GM19351 (cell line): ENCODE measurements at regions not wholly inside any gene's neighbourhood (a gene's known extent, or its start where the extent isn't known, plus 50 kb on each side); places are given as distances from the start of the nearest gene placed in this dataset.
"Not testable (repeated sequence)": the region's sequence is repeated elsewhere in the genome, so short reads cannot be mapped to it uniquely, and the experiment has no call there.

Experiments
- ATAC-seq: cut with Tn5 transposase; IDR thresholded peaks from one replicate; pipeline ENCODE4 v1.9.1; 2021; ENCODE audit warnings: mild to moderate bottlenecking, moderate library complexity; ENCODE audit not compliant: unreplicated experiment

DNA sequence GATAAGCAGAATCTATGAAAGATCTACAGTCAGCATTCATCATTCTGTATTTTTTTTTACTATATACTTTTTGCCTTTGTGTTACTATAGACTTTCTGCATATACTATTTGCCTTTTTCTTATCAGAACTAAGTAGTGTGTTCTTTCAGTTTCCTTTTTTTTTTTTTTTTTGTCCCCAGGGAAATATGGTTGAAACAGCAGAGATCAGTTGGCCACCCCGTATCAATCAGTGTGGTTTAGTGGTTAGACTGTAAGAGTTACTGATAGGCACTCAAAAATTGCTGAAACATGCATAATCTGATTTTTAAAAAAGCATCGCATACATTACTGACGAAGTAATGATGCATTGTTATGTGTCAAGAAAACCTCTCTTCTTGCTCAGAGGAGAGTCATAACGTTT is 990.8 kb upstream of the EDIL3 start:
- ATAC-seq: no peak

DNA sequence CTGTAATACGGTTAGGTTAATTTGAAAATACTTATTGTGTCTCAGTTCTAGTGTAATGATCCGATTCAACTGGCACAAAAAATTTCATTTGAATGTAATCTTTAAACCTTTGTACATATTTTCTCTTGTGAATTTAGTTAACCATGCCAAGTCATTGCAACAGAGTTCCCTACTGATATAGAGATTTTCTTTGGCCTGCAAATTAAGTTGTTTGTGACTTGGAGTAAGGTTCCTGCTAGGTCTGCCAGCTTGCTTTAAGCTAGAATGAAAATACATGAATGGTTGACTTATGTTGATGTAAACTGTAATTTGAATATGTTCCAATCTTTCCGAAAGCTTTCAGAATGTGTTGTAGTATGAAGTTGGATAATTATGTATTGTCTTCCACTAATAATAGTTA is 1004.1 kb upstream of the EDIL3 start:
- no peak for ATAC-seq

DNA sequence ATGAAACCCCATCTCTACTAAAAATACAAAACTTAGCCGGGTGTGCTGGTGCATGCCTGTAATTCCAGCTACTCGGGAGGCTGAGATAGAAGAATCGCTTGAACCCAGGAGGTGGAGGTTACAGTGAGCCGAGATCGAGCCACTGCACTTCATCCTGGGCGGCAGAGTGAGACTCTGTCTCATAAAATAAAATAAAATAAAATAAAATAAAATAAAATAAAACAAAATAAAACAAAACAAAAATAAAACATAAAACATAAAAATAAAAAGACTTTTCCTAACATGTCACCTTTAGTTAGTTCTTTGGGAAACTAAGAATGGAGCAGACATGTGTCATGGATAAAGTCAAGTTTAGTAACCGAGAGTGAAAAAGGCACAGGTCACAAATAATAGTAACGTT is 1007.6 kb upstream of the EDIL3 start:
- not testable (repeated sequence) for ATAC-seq

DNA sequence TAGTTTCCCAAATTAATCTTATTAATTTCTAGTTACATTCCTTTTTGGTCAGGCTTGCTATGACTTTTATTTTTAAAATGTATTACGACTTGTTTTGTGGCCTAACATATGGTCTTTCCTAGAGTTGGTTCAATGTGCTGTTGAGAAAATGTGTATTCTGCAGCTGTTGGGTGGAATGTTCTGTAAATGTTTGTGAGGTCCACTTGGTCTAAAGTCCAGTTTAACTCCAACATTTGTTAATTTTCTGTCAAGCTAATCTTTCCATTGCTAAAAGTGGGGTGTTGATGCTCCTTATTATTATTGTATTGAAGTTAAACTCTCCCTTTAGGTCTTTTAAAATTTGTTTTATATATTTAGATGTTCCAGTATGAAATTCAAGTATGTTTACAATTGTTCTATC is 1010.8 kb upstream of the EDIL3 start:
- ATAC-seq: no peak

DNA sequence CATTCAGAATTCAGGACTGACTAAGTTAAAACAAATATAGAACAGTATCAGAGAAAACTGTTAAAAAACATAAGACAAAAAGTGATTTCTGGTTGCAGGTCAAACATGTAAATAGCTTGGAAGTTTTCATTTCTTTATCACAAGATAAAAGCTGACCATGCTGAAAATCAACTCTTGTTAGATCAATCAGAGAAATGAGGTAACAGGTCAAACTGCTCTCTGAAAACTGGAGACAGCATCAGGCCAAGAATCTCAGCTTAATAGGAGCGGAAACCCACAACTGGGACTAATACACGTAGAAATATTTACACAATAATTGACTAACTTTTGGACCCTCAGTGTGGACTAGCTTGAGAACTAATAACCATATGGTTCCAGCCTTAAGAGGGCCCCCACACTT is 1012.8 kb upstream of the EDIL3 start:
- ATAC-seq: no peak

DNA sequence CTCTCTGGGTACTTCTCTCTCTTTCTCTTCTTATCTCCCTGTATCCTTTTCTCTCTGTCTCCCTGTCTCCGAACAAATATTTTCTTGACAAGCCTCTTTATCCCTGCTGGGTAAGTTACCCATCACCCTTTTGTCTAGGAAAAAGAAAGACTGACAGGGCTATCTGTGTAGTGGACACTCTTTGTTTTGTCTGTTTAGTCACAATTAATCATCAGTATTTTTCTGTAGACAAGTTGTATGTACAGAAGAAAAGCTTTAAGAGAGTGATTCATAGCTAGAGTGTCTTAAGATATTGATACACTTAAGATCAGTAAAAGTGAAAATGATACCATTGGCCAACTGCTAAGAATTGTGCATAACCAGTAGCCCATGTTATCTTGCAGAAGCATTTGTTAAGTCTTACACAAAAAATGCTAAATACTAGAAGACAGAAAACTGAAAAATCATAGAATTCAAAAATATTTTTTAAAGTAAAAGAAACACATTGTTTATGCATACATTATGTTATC is 1043.8 kb upstream of the EDIL3 start:
- ATAC-seq: no peak

DNA sequence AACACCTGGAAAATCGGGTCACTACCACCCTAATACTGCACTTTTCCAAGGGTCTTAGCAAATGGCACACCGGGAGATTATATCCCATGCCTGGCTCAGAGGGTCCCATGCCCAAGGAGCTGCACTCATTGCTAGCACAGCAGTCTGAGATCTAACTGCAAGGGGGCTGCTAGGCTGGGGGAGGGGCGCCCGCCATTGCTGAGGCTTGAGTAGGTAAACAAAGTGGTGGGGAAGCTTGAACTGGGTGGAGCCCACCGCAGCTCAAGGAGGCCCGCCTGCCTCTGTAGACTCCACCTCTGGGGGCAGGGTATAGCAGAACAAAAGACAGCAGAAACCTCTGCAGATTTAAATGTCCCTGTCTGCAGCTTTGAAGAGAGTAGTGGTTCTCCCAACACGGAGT is 1047.0 kb upstream of the EDIL3 start:
- ATAC-seq: not testable (repeated sequence)

DNA sequence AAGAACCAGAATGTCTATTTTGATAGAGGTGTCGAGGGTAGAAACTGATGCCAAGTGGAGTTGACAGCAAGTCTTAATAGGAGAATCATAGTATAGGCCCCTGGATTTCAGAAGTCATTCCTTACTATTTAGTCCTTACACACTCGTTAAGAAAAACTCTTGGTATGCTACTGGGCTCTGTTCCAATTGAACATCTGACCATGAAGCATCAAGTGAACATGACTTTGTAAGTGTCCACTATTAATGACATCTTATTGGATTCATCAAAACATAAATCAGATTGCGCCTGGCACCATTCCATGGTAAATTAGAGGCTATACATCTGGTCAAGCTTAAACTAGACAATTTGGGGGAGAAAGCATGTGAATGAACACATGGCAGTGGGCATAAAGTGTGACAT is 1056.5 kb upstream of the EDIL3 start:
- ATAC-seq: no peak

DNA sequence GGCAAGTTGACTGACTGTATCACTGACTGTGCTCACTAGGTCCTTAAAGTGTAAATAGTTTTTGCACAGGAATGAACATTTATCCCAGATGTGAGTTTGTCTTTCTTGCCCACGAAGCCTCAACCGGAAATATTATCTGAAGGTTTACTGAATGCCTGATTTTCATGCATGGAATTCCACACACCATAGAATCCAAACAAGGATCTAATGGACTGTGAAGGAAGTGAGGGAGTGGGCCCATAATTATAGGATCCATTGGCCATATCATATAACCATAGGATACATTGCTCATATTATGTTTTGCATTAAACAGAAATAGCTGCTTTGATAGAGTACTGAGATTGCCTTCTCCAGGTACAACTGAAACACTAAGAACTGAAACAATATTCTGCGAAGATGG is 1057.2 kb upstream of the EDIL3 start:
- ATAC-seq: no peak

DNA sequence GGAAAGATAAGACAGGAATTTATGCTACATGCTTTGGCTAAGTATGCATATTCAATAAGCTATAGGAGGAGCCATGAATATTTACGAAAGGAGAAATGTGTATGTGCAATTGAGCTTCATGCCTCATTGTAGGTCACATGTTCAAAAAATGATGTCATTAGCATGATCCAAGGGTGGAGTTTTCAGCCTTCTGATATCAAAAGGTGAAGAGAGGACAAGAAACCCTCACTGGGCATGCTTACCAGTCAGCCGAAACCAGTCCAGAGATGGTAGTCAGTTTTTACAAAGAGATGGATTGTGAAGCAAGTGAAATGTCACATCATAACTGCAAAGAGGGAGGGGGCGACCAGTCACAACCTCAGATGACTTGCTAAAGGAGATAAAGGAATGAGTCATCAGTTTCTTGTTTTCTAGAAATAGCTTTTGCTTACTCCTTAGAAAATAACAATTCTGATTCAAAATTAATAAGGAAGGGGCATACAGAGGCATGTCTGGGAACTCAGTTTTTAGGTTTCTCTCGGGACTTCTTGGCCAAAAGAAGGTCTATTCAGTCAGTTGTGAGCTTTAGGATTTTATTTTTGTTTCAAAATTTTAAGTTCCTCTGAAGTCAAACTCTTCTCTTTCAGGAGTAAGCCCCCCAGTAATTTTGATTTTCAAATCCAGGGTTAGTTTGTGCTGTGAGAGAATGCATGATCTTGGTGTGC is 1067.8 kb upstream of the EDIL3 start:
- no peak for ATAC-seq

DNA sequence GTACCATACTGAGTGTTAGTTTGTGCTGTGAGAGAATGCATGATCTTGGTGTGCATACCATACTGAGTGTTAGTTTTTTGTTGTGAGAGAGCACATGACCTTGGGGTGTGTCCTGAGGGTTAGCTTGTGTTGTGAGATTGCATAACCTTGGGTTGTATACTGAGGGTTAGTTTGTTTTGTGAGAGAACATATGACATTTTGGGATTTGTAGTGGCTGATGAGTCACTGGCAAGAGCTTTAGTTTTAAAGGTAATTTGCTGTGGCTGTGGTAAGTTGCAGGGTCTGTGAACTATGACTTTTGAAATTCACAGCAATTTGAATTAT is 1068.3 kb upstream of the EDIL3 start:
- ATAC-seq: no peak

DNA sequence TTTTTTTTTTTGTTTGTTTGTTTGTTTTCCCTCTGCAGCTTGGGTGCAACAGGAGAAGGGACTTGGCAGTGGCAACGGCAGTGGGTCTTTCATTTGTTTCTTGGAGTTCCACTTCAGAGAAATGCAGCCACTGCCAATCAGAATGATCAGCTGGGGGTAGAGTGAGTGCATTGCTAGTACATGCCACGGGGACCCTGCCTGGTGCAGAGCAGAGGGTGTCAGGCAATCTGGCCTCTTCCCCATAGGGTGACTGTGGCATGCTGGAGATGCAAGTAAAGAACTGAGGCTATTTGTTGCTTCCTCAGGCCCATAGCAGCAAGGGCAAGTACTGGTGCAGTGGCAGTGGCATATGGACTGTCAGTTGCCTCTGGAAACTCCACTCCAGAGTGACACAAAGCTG is 1073.6 kb upstream of the EDIL3 start:
- no peak for ATAC-seq

DNA sequence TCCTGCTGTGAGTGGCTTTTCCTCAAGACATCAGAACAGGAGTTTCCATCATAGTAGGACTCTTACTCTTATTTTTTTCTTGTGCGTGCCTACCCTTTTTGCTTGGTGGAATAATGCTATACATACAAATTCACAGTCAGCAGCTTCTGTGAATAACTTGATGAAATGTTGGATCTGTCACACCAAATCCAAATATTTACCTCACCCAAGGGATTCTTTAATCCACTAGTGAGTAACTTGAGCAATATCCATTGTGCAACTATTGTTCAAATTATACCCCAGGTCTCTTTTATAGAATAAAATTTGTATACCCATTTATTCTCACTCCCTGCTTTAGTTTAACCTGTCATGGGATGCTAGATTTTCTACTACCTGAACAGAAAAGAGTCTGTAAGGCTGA is 1078.3 kb upstream of the EDIL3 start:
- no peak for ATAC-seq

DNA sequence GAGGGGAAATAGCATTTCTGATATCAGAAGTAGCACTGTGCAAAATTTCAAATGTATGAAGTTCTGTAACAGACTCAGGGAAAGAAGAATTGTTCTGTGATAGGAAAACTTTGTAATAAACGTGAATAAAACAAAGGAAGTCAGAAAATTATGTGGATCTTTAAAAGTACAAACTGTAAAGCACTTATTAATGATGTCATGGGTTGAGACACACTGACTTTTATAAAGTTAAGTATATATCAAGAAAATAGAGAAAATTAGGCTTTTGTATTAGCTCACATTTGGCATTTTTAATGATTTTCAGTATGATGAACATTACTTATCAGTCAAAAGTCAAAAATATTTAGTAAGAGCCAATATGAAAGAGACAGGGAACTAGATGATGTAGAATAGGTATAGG is 1081.7 kb upstream of the EDIL3 start:
- ATAC-seq: no peak

DNA sequence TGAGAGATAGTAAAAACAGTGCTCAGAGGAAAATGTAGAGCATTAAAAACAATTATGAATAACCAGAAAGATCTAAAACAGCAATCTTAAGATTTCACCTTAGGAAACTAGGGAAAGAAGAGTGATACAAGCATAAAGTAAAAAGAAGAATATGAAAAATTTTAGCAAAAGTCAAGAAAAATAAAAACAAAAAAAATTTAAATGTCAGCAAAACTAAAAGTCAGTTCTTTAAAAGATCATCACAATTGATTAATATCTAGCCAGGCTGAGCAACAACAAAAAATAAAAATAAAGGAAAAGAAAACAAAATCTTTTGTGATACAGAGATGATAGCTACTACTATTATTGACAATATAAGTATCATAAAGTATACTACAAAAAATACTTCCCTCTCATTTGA is 1088.1 kb upstream of the EDIL3 start:
- ATAC-seq: no peak

DNA sequence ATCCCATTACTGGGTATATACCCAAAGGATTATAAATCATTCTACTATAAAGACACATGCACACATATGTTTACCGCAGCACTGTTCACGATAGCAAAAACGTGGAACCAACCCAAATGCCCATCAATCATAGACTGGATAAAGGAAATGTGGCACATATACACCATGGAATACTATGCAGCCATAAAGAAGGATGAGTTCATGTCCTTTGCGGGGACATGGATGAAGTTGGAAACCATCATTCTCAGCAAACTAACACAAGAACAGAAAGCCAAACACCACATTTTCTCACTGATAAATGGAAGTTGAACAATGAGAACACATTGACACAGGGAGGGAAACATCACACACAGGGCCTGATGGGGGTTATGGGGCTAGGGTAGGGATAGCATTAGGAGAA is 1090.5 kb upstream of the EDIL3 start:
- not testable (repeated sequence) for ATAC-seq

DNA sequence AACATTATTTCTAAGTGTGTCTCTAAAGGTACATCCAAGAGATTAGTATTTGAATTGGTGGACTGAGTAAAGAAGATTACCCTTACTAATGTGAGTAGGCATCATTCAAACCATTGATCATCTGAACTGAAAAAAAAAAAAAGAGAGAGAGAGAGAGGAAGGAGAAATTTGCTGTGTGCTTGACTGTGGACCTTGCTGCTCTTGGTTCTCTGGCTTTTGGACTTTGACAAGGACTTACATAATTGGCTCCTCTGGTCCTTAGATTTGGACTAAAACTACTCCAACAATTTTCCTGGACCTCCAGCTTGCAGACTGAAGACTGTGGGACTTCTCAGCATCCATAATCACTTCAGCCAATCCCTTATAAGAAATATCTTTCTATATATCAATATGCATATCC is 1091.9 kb upstream of the EDIL3 start:
- no peak for ATAC-seq

DNA sequence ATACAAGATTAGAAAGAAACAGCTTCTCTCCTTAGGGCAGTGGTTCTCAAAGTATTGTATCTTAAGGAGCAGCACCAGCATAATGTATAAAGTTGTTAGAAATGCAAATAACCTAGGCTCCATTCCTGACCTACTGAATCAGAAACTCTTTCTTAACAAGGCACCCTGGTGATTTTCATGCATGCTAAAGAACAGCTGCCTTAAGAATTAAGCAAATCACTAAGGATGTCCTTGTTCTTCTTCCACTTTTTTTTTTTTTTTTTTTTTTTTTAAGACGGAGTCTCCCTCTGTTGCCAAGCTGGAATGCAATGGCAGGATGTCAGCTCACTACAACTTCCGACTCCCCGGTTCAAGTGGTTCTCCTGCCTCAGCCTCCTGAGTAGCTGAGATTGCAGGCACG is 1095.2 kb upstream of the EDIL3 start:
- no peak for ATAC-seq

DNA sequence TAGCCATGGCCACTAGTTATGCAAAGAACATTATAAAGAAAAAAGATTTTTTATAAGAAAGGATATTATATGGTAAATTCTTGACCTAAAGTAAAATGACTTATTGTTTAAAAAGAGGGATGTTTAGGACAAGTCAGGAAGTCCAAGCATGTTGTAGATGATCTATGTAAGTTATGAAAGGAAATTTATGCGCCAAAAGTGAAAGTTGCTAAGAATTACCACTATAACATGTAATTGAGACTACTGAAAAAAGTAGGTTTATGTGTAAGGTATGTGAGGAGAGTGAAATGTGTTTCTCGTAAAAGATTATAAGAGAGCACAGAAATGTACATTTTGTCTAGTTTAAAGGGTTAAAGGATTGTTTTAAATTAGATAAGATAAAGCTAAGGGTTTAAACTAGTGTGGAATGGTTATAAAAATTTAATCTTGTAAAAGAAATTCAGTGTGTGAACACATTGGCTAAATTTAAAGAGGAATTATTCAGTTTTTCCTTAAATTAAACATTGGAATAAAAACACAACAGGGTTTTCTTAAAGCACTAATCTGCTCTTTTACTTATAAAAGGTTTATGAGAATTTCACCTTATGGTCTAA is 1100.4 kb upstream of the EDIL3 start:
- no peak for ATAC-seq

DNA sequence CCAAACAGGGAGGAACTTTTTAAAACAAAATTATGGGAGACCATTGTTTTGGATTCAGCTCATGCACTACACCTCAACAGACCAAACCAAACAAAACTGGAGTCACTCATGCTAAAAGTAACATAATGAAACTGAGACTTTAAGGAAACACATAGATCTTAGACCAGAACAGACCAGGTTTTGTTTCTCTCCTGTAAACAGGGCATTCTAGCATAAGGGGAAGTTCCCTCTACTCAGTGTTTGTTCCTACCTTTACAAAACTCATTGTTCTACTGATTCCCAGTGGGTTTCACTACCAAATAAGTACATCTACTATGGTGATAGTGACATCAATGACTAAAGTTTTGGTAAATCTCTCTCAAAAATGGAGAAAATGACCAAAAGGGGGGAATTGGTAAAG is 1103.6 kb upstream of the EDIL3 start:
- no peak for ATAC-seq

DNA sequence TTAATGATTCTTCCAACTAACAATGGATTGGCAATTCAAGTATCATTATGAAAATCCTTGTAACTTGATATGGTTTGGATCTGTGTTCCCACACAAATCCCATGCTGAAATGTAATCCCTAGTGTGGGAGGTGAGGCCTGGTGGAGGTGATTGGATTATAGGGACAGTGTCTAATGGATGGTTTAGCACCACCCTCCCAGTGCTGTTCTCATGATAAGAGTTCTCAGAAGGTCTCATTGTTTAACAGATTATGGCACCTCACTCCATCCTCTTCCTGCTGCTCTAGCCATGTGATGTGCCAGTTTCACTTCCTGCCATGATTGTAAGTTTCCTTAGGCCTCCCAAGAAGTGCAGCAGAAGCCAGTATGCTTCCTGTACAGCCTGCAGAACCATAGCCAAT is 1116.2 kb upstream of the EDIL3 start:
- ATAC-seq: no peak

DNA sequence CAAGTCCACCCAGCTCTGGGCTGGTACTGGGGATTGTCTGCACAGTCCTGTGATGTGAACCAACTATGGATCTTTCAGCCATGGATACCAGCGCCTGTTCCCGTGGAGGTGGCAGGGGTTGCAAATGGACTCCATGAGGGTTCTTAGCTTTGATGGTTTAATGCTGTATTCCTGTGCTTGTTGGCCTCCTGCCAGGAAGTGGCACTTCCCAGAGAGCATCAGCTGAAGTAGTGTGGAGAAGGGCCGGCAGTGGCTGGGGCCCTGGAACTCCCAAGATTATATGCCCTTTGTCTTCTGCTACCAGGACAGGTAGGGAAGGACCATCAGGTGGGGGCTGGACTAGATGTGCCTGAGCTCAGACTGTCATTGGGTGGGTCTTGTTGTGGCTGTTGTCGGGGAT is 1104.8 kb upstream of the COX7C start:
- ATAC-seq: no peak

DNA sequence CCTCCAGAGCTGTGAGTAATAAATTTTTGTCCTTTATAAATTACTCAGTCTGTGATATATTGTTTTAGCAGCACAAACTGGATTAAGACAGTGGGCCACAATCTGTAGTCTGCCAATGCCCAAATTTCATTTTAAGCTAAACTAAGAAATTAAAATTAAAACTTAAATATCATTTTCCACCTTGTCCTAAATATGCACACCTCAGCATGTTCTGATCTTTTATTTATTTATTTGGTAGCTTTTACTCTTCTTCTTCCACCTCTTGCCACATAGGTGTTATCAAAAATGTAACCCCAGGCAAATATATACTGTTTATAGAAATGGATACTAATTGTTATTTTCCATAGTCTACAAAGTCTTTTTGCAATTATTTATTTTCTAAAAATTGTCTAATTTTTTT is 1102.2 kb upstream of the COX7C start:
- ATAC-seq: no peak
